GM23338 (cell line): ENCODE measurements at regions not wholly inside any gene's neighbourhood (a gene's known extent, or its start where the extent isn't known, plus 50 kb on each side); places are given as distances from the start of the nearest gene placed in this dataset.

Experiments used
- ATAC-seq: fragments of 200-7000 bp; cut with Tn5 transposase; 3 replicates; pipeline ENCODE4 v1.9.1; 2020
- DNase-seq: peaks from one replicate; pipeline ENCODE4 v3.0.0-alpha.2; 2015; ENCODE audit warnings: low spot score
- H2AFZ ChIP-seq: fragments of 200-600 bp; sonication (generic); 2 replicates; pipeline ENCODE4 v1.8.0; 2016; ENCODE audit warnings: antibody characterized with exemption, mild to moderate bottlenecking, moderate library complexity
- H3F3A ChIP-seq: fragments of 200-600 bp; sonication (generic); replicated peaks from 2 replicates; pipeline ENCODE4 v1.8.0; 2017; ENCODE audit warnings: antibody characterized with exemption, mixed run types, low read depth
- H3K27ac ChIP-seq: fragments of 200-600 bp; sonication (generic); 2 replicates; pipeline ENCODE4 v1.6.1; 2016; ENCODE audit warnings: low read depth
- H3K27me3 ChIP-seq: fragments of 200-600 bp; sonication (generic); 2 replicates; pipeline ENCODE4 v1.8.0; 2016; ENCODE audit warnings: mild to moderate bottlenecking, mixed run types, moderate library complexity; ENCODE audit not compliant: insufficient read depth
- H3K36me3 ChIP-seq: fragments of 200-600 bp; sonication (generic); 2 replicates; pipeline ENCODE4 v1.8.0; 2016; ENCODE audit warnings: mild to moderate bottlenecking; ENCODE audit not compliant: insufficient read depth
- H3K4me1 ChIP-seq: fragments of 200-600 bp; sonication (generic); 2 replicates; pipeline ENCODE4 v1.8.0; 2016; ENCODE audit warnings: mild to moderate bottlenecking, moderate library complexity; ENCODE audit not compliant: insufficient read depth
- H3K4me2 ChIP-seq: fragments of 200-600 bp; sonication (generic); 2 replicates; pipeline ENCODE4 v1.7.1; 2017; ENCODE audit warnings: mixed run types
- H3K4me3 ChIP-seq: fragments of 200-600 bp; sonication (generic); 2 replicates; pipeline ENCODE4 v1.6.1; 2016; ENCODE audit warnings: mixed run types
- H3K79me2 ChIP-seq: fragments of 200-600 bp; sonication (generic); replicated peaks from 2 replicates; pipeline ENCODE4 v1.8.0; 2017; ENCODE audit warnings: mild to moderate bottlenecking; ENCODE audit not compliant: insufficient read depth
- H3K9me2 ChIP-seq: fragments of 200-600 bp; sonication (generic); 2 replicates; pipeline ENCODE4 v1.8.0; 2017; ENCODE audit not compliant: insufficient read depth
- H4K20me1 ChIP-seq: fragments of 200-600 bp; sonication (generic); replicated peaks from 2 replicates; pipeline ENCODE4 v1.8.0; 2017; ENCODE audit warnings: mild to moderate bottlenecking; ENCODE audit not compliant: insufficient read depth
- H3K27ac Mint-ChIP-seq: 2 replicates; pipeline ENCODE4 v1.8.0; 2020; ENCODE audit warnings: inconsistent platforms, mild to moderate bottlenecking, moderate library complexity, mixed read lengths
- H3K27me3 Mint-ChIP-seq: 3 replicates; pipeline ENCODE4 v1.8.0; 2022; ENCODE audit warnings: low read depth, mild to moderate bottlenecking, moderate library complexity, mixed read lengths, inconsistent platforms; ENCODE audit not compliant: insufficient read depth, poor library complexity
- H3K36me3 Mint-ChIP-seq: 3 replicates; pipeline ENCODE4 v1.8.0; 2021; ENCODE audit warnings: low read depth, mild to moderate bottlenecking, inconsistent platforms, moderate library complexity, mixed read lengths
- H3K4me1 Mint-ChIP-seq: 3 replicates; pipeline ENCODE4 v1.8.0; 2020; ENCODE audit warnings: mild to moderate bottlenecking, inconsistent platforms, mixed read lengths
- H3K4me3 Mint-ChIP-seq: 3 replicates; pipeline ENCODE4 v1.8.0; 2021; ENCODE audit warnings: moderate library complexity, mild to moderate bottlenecking, inconsistent platforms, mixed read lengths
- H3K9me3 Mint-ChIP-seq: 3 replicates; pipeline ENCODE4 v1.8.0; 2020; ENCODE audit warnings: moderate library complexity, mild to moderate bottlenecking, inconsistent platforms, mixed read lengths
- CREB1 ChIP-seq: fragments of 250-450 bp; sonication (Bioruptor Pico); IDR thresholded peaks from 2 replicates; pipeline ENCODE4 v1.5.0; 2020; ENCODE audit warnings: low read depth, mild to moderate bottlenecking, moderate library complexity
- EZH2 ChIP-seq: fragments of 200-600 bp; sonication (generic); IDR thresholded peaks from one replicate; pipeline ENCODE4 v1.8.0; 2017; ENCODE audit warnings: antibody characterized with exemption, mild to moderate bottlenecking, low read depth; ENCODE audit not compliant: unreplicated experiment
- EZH2phosphoT487 ChIP-seq: fragments of 200-600 bp; sonication (generic); IDR thresholded peaks from one replicate; pipeline ENCODE4 v1.8.1; 2018; ENCODE audit warnings: antibody characterized with exemption; ENCODE audit not compliant: unreplicated experiment
- JUNB ChIP-seq: IDR thresholded peaks from one replicate; pipeline ENCODE4 v1.6.1; 2016; ENCODE audit warnings: antibody characterized with exemption; ENCODE audit not compliant: unreplicated experiment
- NANOG ChIP-seq: IDR thresholded peaks from 2 replicates; pipeline ENCODE4 v1.6.1; 2016; ENCODE audit warnings: antibody characterized with exemption, borderline replicate concordance
- POLR2AphosphoS5 ChIP-seq: IDR thresholded peaks from 2 replicates; pipeline ENCODE4 v1.6.1; 2016; ENCODE audit warnings: antibody characterized with exemption, low read depth
- STAT1 ChIP-seq: IDR thresholded peaks from one replicate; pipeline ENCODE4 v1.6.1; 2016; ENCODE audit warnings: antibody characterized with exemption; ENCODE audit not compliant: unreplicated experiment
- ZNF114 ChIP-seq: fragments of 250-450 bp; sonication (Bioruptor Pico); IDR thresholded peaks from 2 replicates; pipeline ENCODE4 v1.5.0; 2020; ENCODE audit warnings: mild to moderate bottlenecking, moderate library complexity
- ZNF331 ChIP-seq: fragments of 250-450 bp; sonication (Bioruptor Pico); IDR thresholded peaks from 2 replicates; pipeline ENCODE4 v1.5.0; 2020; ENCODE audit warnings: low read depth, mild to moderate bottlenecking, moderate library complexity
- TF ChIP-seq, protein P1 (sequence below): IDR thresholded peaks from 2 replicates; pipeline ENCODE4 v1.6.1; 2016; ENCODE audit warnings: antibody characterized with exemption
- TF ChIP-seq, protein P2 (sequence below), 2 experiments: fragments of 200-600 bp in 1 of 2; sonication (generic) in 1 of 2; conservative IDR thresholded peaks; 2 replicates each; pipeline versions ENCODE4 v1.5.1 to v1.6.1; 2016 to 2017; ENCODE audit warnings: antibody characterized with exemption in 2 of 2, low read depth in 2 of 2, mild to moderate bottlenecking in 2 of 2, moderate library complexity in 1 of 2
- TF ChIP-seq, protein P3 (sequence below): fragments of 250-450 bp; sonication (Bioruptor Pico); IDR thresholded peaks from 2 replicates; pipeline ENCODE4 v1.5.0; 2020; ENCODE audit warnings: mild to moderate bottlenecking, moderate library complexity
- TF ChIP-seq, protein P4 (sequence below): IDR thresholded peaks from one replicate; pipeline ENCODE4 v1.6.1; 2018; ENCODE audit warnings: antibody characterized with exemption; ENCODE audit not compliant: unreplicated experiment

DNA sequence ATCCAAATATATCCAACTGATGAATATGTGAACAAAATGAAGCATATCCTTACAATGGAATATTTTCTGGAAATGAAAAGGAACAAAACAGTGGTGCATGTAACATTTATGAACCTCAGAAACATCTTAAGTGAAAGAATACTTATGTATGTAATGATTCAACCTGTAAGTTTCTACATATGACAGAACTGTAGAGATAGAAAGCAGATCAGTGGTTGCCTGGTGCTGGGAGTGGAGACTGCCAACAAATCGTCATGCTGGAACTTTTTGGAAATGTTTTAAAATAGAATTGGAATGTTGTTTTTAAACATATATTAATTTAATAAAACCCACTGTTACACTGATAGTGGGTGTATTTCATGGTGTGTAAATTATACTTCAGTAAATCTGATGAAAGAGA lies 667.5 kb downstream of the RAPGEF2 start:
- Histone ChIP-seq H3K4me2 (no peak overlapping the region), H3K36me3 (no peaks in the 10 kb centered on the region), H3K79me2 (no peaks in the 10 kb centered on the region), H3K9me2 (no peaks in the 10 kb centered on the region), H3K4me1 (no peaks in the 10 kb centered on the region), H3K27me3 (no peaks in the 10 kb centered on the region), H3F3A (no peaks in the 10 kb centered on the region), H2AFZ (no peak overlapping the region), H3K27ac (no peak overlapping the region), H4K20me1 (no peaks in the 10 kb centered on the region), H3K4me3 (no peak overlapping the region)
- no peak for ATAC-seq
- TF ChIP-seq, protein P1, sequence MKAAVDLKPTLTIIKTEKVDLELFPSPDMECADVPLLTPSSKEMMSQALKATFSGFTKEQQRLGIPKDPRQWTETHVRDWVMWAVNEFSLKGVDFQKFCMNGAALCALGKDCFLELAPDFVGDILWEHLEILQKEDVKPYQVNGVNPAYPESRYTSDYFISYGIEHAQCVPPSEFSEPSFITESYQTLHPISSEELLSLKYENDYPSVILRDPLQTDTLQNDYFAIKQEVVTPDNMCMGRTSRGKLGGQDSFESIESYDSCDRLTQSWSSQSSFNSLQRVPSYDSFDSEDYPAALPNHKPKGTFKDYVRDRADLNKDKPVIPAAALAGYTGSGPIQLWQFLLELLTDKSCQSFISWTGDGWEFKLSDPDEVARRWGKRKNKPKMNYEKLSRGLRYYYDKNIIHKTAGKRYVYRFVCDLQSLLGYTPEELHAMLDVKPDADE: no peak
- TF ChIP-seq JUNB: no peak
- TF ChIP-seq, protein P2, sequence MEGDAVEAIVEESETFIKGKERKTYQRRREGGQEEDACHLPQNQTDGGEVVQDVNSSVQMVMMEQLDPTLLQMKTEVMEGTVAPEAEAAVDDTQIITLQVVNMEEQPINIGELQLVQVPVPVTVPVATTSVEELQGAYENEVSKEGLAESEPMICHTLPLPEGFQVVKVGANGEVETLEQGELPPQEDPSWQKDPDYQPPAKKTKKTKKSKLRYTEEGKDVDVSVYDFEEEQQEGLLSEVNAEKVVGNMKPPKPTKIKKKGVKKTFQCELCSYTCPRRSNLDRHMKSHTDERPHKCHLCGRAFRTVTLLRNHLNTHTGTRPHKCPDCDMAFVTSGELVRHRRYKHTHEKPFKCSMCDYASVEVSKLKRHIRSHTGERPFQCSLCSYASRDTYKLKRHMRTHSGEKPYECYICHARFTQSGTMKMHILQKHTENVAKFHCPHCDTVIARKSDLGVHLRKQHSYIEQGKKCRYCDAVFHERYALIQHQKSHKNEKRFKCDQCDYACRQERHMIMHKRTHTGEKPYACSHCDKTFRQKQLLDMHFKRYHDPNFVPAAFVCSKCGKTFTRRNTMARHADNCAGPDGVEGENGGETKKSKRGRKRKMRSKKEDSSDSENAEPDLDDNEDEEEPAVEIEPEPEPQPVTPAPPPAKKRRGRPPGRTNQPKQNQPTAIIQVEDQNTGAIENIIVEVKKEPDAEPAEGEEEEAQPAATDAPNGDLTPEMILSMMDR (conservative IDR thresholded peaks at IDR 0.05; ENCODE audit: low read depth in 2 of 2): no peak
- TF ChIP-seq POLR2AphosphoS5: no peak
- no peak for TF ChIP-seq ZNF114 (CRISPR knock-in tag)
- TF ChIP-seq STAT1: no peak
- TF ChIP-seq, protein P3, sequence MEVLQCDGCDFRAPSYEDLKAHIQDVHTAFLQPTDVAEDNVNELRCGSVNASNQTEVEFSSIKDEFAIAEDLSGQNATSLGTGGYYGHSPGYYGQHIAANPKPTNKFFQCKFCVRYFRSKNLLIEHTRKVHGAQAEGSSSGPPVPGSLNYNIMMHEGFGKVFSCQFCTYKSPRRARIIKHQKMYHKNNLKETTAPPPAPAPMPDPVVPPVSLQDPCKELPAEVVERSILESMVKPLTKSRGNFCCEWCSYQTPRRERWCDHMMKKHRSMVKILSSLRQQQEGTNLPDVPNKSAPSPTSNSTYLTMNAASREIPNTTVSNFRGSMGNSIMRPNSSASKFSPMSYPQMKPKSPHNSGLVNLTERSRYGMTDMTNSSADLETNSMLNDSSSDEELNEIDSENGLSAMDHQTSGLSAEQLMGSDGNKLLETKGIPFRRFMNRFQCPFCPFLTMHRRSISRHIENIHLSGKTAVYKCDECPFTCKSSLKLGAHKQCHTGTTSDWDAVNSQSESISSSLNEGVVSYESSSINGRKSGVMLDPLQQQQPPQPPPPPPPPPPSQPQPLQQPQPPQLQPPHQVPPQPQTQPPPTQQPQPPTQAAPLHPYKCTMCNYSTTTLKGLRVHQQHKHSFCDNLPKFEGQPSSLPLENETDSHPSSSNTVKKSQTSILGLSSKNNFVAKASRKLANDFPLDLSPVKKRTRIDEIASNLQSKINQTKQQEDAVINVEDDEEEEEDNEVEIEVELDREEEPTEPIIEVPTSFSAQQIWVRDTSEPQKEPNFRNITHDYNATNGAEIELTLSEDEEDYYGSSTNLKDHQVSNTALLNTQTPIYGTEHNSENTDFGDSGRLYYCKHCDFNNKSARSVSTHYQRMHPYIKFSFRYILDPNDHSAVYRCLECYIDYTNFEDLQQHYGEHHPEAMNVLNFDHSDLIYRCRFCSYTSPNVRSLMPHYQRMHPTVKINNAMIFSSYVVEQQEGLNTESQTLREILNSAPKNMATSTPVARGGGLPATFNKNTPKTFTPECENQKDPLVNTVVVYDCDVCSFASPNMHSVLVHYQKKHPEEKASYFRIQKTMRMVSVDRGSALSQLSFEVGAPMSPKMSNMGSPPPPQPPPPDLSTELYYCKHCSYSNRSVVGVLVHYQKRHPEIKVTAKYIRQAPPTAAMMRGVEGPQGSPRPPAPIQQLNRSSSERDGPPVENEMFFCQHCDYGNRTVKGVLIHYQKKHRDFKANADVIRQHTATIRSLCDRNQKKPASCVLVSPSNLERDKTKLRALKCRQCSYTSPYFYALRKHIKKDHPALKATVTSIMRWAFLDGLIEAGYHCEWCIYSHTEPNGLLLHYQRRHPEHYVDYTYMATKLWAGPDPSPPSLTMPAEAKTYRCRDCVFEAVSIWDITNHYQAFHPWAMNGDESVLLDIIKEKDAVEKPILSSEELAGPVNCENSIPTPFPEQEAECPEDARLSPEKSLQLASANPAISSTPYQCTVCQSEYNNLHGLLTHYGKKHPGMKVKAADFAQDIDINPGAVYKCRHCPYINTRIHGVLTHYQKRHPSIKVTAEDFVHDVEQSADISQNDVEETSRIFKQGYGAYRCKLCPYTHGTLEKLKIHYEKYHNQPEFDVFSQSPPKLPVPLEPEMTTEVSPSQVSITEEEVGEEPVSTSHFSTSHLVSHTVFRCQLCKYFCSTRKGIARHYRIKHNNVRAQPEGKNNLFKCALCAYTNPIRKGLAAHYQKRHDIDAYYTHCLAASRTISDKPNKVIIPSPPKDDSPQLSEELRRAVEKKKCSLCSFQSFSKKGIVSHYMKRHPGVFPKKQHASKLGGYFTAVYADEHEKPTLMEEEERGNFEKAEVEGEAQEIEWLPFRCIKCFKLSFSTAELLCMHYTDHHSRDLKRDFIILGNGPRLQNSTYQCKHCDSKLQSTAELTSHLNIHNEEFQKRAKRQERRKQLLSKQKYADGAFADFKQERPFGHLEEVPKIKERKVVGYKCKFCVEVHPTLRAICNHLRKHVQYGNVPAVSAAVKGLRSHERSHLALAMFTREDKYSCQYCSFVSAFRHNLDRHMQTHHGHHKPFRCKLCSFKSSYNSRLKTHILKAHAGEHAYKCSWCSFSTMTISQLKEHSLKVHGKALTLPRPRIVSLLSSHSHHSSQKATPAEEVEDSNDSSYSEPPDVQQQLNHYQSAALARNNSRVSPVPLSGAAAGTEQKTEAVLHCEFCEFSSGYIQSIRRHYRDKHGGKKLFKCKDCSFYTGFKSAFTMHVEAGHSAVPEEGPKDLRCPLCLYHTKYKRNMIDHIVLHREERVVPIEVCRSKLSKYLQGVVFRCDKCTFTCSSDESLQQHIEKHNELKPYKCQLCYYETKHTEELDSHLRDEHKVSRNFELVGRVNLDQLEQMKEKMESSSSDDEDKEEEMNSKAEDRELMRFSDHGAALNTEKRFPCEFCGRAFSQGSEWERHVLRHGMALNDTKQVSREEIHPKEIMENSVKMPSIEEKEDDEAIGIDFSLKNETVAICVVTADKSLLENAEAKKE (CRISPR knock-in tag): no peak
- TF ChIP-seq CREB1: no peak
- TF ChIP-seq, protein P4, sequence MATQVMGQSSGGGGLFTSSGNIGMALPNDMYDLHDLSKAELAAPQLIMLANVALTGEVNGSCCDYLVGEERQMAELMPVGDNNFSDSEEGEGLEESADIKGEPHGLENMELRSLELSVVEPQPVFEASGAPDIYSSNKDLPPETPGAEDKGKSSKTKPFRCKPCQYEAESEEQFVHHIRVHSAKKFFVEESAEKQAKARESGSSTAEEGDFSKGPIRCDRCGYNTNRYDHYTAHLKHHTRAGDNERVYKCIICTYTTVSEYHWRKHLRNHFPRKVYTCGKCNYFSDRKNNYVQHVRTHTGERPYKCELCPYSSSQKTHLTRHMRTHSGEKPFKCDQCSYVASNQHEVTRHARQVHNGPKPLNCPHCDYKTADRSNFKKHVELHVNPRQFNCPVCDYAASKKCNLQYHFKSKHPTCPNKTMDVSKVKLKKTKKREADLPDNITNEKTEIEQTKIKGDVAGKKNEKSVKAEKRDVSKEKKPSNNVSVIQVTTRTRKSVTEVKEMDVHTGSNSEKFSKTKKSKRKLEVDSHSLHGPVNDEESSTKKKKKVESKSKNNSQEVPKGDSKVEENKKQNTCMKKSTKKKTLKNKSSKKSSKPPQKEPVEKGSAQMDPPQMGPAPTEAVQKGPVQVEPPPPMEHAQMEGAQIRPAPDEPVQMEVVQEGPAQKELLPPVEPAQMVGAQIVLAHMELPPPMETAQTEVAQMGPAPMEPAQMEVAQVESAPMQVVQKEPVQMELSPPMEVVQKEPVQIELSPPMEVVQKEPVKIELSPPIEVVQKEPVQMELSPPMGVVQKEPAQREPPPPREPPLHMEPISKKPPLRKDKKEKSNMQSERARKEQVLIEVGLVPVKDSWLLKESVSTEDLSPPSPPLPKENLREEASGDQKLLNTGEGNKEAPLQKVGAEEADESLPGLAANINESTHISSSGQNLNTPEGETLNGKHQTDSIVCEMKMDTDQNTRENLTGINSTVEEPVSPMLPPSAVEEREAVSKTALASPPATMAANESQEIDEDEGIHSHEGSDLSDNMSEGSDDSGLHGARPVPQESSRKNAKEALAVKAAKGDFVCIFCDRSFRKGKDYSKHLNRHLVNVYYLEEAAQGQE: no peak
- no peak for TF ChIP-seq NANOG
- no peak for TF ChIP-seq EZH2
- TF ChIP-seq ZNF331 (CRISPR knock-in tag): no peak
- TF ChIP-seq EZH2phosphoT487: no peak
- Mint-ChIP-seq H3K27ac (no peak overlapping the region), H3K4me1 (no peaks in the 10 kb centered on the region), H3K4me3 (no peak overlapping the region), H3K27me3 (peaks cover 2% of the 10 kb centered on the region), H3K9me3 (no peaks in the 10 kb centered on the region), H3K36me3 (no peaks in the 10 kb centered on the region)
- DNase-seq: no peak
